ENCODE measurements at regions not wholly inside any gene's neighbourhood (a gene's known extent, or its start where the extent isn't known, plus 50 kb on each side); places are given as distances from the start of the nearest gene placed in this dataset.
A peak's percentile ranks its signal among the peaks of the same experiment; 100 is the strongest.

DNA sequence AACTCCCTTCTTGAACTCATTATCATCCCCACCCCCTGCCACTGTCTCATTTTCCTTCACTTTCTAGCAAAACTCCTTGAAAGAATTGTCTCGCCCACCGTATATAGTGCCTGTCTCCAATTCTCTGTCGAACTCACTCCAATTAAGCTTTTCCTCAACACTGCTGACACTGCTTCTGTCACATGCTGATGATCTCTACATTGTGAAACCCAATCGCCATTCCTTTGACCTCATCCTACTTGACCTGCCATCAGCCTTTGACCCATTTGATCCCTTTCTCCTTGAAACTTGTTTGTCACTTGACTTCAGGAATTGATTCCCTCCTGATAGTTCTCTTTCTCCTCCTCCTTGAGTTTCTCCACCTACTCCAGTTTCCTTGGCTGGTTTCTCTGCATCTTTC, 54.8 kb downstream of the CCDC71L start:
- no peak for DNase-seq

DNA sequence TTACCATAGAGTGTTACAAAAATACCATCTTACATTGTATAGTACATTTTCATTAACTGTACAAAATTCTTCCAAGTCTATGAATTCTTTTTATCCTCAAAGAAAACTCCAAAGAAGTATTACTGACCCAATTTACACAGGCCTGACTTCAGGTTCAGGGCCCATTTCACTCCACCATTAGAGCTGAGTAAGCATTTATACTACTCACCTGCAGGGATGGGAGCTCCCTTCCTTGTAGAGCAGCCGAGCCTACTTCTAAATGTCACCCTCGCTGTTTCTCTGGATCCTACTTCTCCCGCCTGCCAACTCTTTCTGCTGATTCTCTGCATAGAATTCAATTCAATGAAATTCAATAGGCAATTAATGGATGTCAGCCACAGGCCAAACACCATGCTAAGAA, 56.0 kb downstream of the CCDC71L start:
- DNase-seq = no peak

DNA sequence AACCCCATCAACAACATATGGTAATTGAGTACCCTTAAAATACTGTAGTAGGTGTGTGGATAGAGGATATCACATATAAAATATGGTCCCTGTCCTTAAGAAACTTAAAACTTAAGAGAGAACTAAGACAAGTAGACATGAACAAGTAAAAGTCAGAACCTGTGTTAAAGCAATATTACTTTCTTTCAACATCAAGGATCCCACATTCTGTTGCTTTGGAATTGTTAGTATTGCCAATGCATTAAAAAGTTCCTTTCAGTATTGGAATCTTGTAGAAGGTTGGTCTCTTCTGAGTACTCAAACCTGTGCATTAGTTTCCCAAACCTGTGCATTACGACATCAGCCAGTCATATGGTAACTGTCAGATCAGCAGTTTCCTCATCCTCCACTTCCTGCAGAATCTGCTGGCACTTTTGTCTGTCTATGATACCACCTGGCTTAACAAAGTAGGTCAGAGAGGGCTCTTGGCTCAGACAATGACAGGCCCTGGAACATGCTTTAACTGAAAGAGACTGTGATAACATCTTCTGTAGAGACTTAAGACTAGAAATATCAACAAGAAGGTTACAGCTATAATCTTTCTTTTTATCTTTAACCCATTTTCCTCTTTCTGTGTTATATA, 56.5 kb downstream of the CCDC71L start:
- DNase-seq = peak; percentile 28

DNA sequence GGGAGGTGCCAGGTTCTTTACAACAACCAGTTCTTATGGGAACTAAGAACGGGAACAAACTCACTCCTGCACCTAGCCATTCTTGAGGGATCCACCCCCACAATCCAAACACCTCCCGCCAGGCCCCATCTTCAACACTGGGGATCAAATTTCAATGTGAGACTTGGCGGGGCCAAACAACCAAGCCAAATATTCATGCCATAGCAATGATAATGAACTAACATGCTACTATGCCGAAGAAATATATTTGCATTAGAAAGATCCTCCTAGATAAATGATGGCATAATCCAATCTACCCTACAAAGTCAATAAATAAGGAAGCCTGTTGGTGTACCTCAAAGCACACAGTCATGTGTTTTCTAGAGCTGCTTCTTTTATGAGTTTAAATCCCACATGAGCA, 57.6 kb downstream of the CCDC71L start:
- no peak for DNase-seq

GRCh38 chr7:106602062-106602461, 58.9 kb downstream of the CCDC71L start:
- DNase-seq = no peak

GRCh38 chr7:106600569-106601373, 60.2 kb downstream of the CCDC71L start:
- no peak for DNase-seq

DNA sequence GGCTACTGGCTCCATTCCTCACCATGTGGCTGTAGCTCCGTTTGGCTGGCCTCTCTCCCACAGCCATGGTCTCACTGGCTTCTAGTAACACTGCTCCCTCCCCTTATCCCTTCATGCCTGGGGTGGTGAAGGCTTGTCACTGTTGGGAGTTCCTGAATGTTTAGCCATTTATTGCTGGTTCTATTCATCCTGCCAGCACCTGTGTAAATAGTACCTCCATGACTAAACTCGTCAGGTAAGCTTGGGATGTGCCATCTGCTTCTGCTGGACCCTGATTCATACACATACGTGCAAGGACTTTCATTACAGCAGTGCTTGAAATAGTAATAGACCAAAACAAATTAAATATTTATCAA, 61.6 kb downstream of the CCDC71L start:
- no peak for DNase-seq

DNA sequence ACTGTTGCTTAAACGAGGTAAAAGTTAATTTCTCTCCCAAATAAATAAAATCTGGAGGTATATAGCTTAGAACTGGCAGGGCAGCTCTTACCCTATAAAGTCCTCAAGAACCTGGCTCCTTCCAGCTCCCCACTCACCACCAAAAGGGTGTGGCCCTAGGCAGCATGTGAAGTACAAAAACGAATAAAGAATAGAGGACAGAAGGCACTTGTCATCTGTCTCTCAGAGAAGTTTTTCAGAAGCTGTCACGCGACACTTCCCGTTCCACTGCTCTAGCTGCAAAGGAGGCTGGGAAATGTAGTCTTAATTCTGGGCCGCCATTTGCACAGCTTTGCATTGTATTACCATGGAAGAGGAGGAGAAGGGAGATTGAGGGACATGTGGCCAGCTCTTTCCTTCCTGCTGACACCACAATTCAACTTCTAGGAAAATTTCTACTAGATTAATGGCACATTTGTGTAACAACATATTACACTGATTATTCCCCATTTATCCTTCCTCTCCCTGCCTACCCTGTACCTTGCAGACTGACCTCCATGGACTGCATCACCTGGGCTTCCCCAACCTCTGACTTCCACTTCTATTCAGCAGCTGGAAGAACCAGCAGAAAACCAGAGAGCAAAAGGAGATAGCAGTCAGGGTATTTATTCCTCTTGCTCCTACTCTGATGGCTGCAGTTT, 62.2 kb downstream of the CCDC71L start:
- peak; percentile 72 for DNase-seq

DNA sequence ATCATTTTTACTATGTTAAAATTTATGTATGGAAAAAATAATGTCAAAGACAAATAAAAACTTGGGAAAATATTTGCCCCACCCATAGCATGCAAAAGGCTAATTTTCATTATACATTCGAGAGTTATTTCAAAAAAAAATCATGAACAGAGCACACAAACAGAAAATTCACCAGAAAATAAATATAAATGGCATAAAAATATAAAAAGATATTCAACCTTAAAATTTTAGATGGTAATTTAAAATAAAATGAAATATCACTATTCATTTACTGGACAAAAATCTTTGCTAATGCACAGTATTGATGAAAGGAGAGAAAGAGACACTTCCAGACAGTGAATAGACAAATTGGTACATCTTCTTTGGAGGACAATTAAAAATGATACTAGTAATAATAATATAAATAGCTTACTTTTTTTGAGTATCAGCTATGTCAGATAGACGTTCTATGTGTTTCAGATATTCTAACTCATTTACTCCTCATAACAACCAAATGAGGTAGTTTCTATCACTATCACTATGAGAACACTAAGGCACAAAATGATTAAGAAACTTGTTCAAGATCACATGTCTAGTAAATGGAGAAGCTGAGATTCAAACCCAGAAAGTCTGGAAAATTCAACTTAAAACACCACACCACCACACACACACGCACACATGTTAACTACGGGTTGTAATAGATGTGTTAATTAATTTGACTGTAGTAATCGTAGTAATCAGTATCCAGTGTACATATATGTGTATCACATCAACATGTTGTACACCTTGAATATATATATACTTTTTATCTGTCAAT, 63.0 kb downstream of the CCDC71L start:
- DNase-seq = no peak

GRCh38 chr7:106597014-106597413, 63.9 kb downstream of the CCDC71L start:
- no peak for DNase-seq

DNA sequence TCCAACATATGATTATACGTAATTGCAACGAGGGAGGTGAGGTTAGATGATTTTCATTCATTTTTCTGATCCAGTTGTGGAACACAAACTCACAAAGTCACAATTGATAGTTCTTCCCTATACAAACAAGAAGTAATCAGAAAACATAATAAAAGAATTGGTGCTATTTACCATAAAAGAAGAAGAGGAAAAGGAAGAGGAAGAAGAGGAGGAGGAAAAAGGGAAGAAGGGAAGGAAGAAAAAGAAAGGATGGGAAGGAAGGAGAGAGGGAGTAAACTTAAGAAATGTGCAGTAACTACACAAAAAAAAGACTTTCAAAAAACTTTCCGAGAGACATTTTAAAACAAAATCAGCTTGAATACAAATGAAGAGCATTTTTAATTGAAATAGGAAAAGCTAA, 65.0 kb downstream of the CCDC71L start:
- no peak for DNase-seq

DNA sequence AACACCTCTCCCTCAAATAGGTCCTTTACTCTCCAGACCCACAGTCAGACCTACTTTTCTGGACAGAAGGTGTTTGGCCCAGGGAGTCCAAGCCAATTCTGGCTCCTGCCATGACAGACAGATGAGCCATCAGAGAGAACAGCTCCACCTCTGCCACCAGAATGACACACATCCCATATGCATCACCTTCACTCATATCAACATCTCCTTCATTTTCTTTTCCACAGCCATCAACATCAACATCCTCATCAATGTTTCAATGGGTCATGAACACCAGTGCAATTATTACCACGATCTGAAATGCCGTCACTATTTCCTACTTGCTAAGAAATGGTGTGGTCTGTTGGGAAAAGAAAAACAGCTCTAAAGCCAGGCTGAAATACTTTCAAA, 67.9 kb downstream of the CCDC71L start:
- DNase-seq = no peak

GRCh38 chr7:106592282-106593027, 68.5 kb downstream of the CCDC71L start:
- no peak for DNase-seq

- DNase-seq = no peak
These were observed 69.8 kb downstream of the CCDC71L start for GRCh38 chr7:106591146-106591545.

GRCh38 chr7:106590209-106590816, 70.6 kb downstream of the CCDC71L start:
- DNase-seq = no peak

DNA sequence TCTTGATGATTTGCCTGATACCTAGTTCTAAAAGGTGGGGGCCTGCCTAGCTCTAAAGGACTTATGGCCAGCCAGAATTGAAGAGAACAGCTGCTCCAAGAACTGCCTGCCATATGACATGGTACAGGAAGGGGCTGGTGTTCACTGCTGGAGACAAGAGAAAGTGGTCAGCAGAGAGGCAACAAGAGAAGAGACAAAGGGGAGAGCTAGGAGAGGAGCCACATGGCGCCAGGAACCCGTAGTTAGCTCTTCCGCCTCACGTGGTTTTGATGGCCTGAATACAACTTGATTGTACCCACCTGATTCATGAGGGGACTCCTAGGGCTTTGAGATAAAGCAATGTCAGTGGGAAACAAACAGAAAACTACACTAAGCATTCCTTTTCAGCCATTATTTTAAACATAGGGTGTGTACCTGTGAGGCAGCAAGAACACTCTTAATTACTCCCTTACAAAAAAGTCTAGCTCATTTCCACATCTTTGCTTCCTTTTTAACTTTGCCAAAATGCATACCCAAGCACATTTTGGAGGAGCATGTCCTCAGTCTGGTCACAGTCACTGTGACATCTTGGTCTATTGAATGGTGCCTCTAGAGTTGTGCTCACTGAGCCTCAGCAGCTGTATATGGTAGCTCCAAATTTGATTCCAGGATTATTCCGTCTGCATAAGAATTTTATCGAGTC, 71.6 kb downstream of the CCDC71L start:
- DNase-seq = no peak

GRCh38 chr7:106588422-106589197, 72.3 kb downstream of the CCDC71L start:
- DNase-seq = no peak

- no peak for DNase-seq
These were observed 75.8 kb downstream of the CCDC71L start for GRCh38 chr7:106584914-106585759.
